NT2/D1 (cell line): ENCODE measurements at regions not wholly inside any gene's neighbourhood (a gene's known extent, or its start where the extent isn't known, plus 50 kb on each side); places are given as distances from the start of the nearest gene placed in this dataset.

Source experiments
- SUZ12 ChIP-seq: IDR thresholded peaks from 2 replicates; pipeline ENCODE4 v1.6.1; 2011; ENCODE audit not compliant: insufficient read length, insufficient read depth; ENCODE audit errors: extremely low read depth
- YY1 ChIP-seq: IDR thresholded peaks from 2 replicates; pipeline ENCODE4 v1.6.1; 2011; ENCODE audit not compliant: insufficient read length, insufficient read depth
- ZNF274 ChIP-seq: IDR thresholded peaks from 2 replicates; pipeline ENCODE4 v1.6.1; 2011; ENCODE audit warnings: mild to moderate bottlenecking, low read depth, low read length

- TF ChIP-seq SUZ12 = no peak
- TF ChIP-seq ZNF274 = no peak
- no peak for TF ChIP-seq YY1
Measured at GRCh38 chr13:53161251-53161650, 132.6 kb downstream of the OLFM4 start.
